H1 (cell line): ENCODE measurements at regions not wholly inside any gene's neighbourhood (a gene's known extent, or its start where the extent isn't known, plus 50 kb on each side); places are given as distances from the start of the nearest gene placed in this dataset.

Experiments
- CTCF ChIA-PET: fragments of 300-600 bp; sonication (Branson Sonifier 250); formaldehyde crosslinking; loops from one replicate; lab custom pipeline; 2021; ENCODE audit not compliant: partially characterized antibody; lab: Charles Lee
- POLR2A ChIA-PET: fragments of 300-600 bp; sonication (Branson Sonifier 250); formaldehyde crosslinking; loops from one replicate; lab custom pipeline; 2021; ENCODE audit warnings: inconsistent platforms; ENCODE audit not compliant: partially characterized antibody; lab: Charles Lee
- DNase-seq, 2 experiments: peaks; one replicate each; pipeline versions ENCODE4 v3.0.0 to v3.0.0-alpha.2; 2010 to 2022; ENCODE audit warnings: low spot score in 2 of 2, low read depth in 1 of 2, mixed read lengths in 1 of 2
- FAIRE-seq: peaks from 2 replicates; lab custom pipeline; 2011; peaks lifted over from hg19 to GRCh38; lab: Jason Lieb, UNC
- H2AFZ ChIP-seq: 2 replicates; pipeline ENCODE4 v1.8.1; 2012; ENCODE audit warnings: low read length, inconsistent platforms
- H2AK5ac ChIP-seq: 2 replicates; pipeline ENCODE4 v1.6.1; 2013; ENCODE audit warnings: low read depth, low read length
- H2BK120ac ChIP-seq: replicated peaks from 2 replicates; pipeline ENCODE3; 2013; ENCODE audit warnings: low read depth, low read length, inconsistent platforms
- H2BK12ac ChIP-seq: 2 replicates; pipeline ENCODE4 v1.6.1; 2013; ENCODE audit warnings: low read depth, low read length
- H2BK15ac ChIP-seq: 2 replicates; pipeline ENCODE4 v1.6.1; 2013; ENCODE audit warnings: low read length
- H2BK20ac ChIP-seq: 2 replicates; pipeline ENCODE4 v1.6.1; 2013; ENCODE audit warnings: low read length
- H2BK5ac ChIP-seq: 2 replicates; pipeline ENCODE4 v1.6.1; 2013; ENCODE audit warnings: low read depth, low read length
- H3K14ac ChIP-seq: 2 replicates; pipeline ENCODE4 v1.6.1; 2013; ENCODE audit warnings: inconsistent platforms; ENCODE audit not compliant: insufficient read length
- H3K18ac ChIP-seq: 2 replicates; pipeline ENCODE4 v1.6.1; 2013; ENCODE audit warnings: low read length; ENCODE audit errors: extremely low read depth
- H3K23ac ChIP-seq: 2 replicates; pipeline ENCODE4 v1.6.1; 2013; ENCODE audit warnings: inconsistent platforms; ENCODE audit not compliant: insufficient read length
- H3K23me2 ChIP-seq: 2 replicates; pipeline ENCODE4 v1.6.1; 2013; ENCODE audit warnings: low read depth, low read length
- H3K27ac ChIP-seq: 2 replicates; pipeline ENCODE4 v1.6.1; 2011; ENCODE audit warnings: low read depth, low read length, inconsistent platforms
- H3K27me3 ChIP-seq, 4 experiments: replicated peaks in 1 of 4; 1 replicate in 1 of 4; 2 replicates in 3 of 4; pipeline versions ENCODE4 v1.6.1 to v1.8.1; 2011 to 2013; ENCODE audit warnings: low read length in 3 of 4, mild to moderate bottlenecking in 3 of 4, inconsistent platforms in 2 of 4, mixed read lengths in 2 of 4, moderate library complexity in 1 of 4; ENCODE audit not compliant: control insufficient read depth in 3 of 4, insufficient read depth in 3 of 4; ENCODE audit errors: extremely low read depth in 1 of 4
- H3K36me3 ChIP-seq, 4 experiments: 2 replicates each; pipeline versions ENCODE4 v1.6.1 to v1.8.1; 2011 to 2013; ENCODE audit warnings: mild to moderate bottlenecking in 4 of 4, low read length in 3 of 4, moderate library complexity in 2 of 4, control low read depth in 1 of 4, inconsistent platforms in 1 of 4; ENCODE audit not compliant: insufficient read depth in 4 of 4, control insufficient read depth in 2 of 4
- H3K4ac ChIP-seq: replicated peaks from 2 replicates; pipeline ENCODE3; 2013; ENCODE audit warnings: low read length, low read depth, mixed read lengths, inconsistent platforms; ENCODE audit not compliant: insufficient read length
- H3K4me1 ChIP-seq, 4 experiments: replicated peaks in 1 of 4; 1 replicate in 1 of 4; 2 replicates in 3 of 4; pipeline versions ENCODE4 v1.6.1 to v1.8.1; 2011 to 2013; ENCODE audit warnings: low read length in 3 of 4, inconsistent platforms in 2 of 4, mixed read lengths in 1 of 4; ENCODE audit not compliant: insufficient read depth in 4 of 4, control insufficient read depth in 3 of 4
- H3K4me2 ChIP-seq, 2 experiments: 2 replicates each; pipeline versions ENCODE4 v1.6.1 to v1.8.1; 2011 to 2013; ENCODE audit warnings: low read depth in 2 of 2, low read length in 2 of 2, control low read depth in 1 of 2, inconsistent platforms in 1 of 2, mild to moderate bottlenecking in 1 of 2; ENCODE audit not compliant: insufficient read depth in 1 of 2
- H3K4me3 ChIP-seq, 4 experiments: fragments of 200-600, 300-600 bp in 1 of 4; sonication (generic), shearing (Covaris generic), sonication (Bioruptor Twin) in 1 of 4; 2 replicates each; pipeline versions ENCODE4 v1.5.1 to v1.8.1; 2011 to 2016; ENCODE audit warnings: low read length in 4 of 4, low read depth in 3 of 4, control low read depth in 2 of 4, inconsistent platforms in 2 of 4, mild to moderate bottlenecking in 2 of 4, mixed read lengths in 1 of 4, moderate library complexity in 1 of 4; ENCODE audit not compliant: insufficient read depth in 2 of 4; ENCODE audit errors: extremely low read depth in 1 of 4
- H3K56ac ChIP-seq: replicated peaks from 2 replicates; pipeline ENCODE3; 2013; ENCODE audit warnings: low read depth, mild to moderate bottlenecking, mixed read lengths, low read length, inconsistent platforms; ENCODE audit not compliant: insufficient read length
- H3K79me1 ChIP-seq: 2 replicates; pipeline ENCODE4 v1.6.1; 2013; ENCODE audit warnings: low read depth, low read length, control low read depth
- H3K79me2 ChIP-seq, 2 experiments: 2 replicates each; pipeline versions ENCODE4 v1.6.1 to v1.8.1; 2012 to 2013; ENCODE audit warnings: low read length in 2 of 2, mild to moderate bottlenecking in 2 of 2, inconsistent platforms in 1 of 2; ENCODE audit not compliant: insufficient read depth in 2 of 2, control insufficient read depth in 1 of 2
- H3K9ac ChIP-seq, 4 experiments: replicated peaks in 1 of 4; 1 replicate in 1 of 4; 2 replicates in 3 of 4; pipeline versions ENCODE4 v1.6.1 to v1.8.1; 2011 to 2013; ENCODE audit warnings: low read depth in 3 of 4, low read length in 3 of 4, control low read depth in 2 of 4, mild to moderate bottlenecking in 2 of 4, moderate library complexity in 2 of 4, inconsistent platforms in 1 of 4; ENCODE audit errors: extremely low read depth in 1 of 4
- H3K9me3 ChIP-seq, 2 experiments: 2 replicates each; pipeline versions ENCODE4 v1.6.1 to v1.8.1; 2012 to 2013; ENCODE audit warnings: mild to moderate bottlenecking in 2 of 2, moderate library complexity in 2 of 2, control low read depth in 1 of 2, inconsistent platforms in 1 of 2, low read depth in 1 of 2, low read length in 1 of 2, mixed read lengths in 1 of 2; ENCODE audit not compliant: insufficient read depth in 2 of 2
- H4K20me1 ChIP-seq, 2 experiments: replicated peaks in 1 of 2; 2 replicates each; pipeline versions ENCODE3 to v1.8.1; 2011 to 2013; ENCODE audit warnings: inconsistent platforms in 2 of 2, low read length in 2 of 2, mild to moderate bottlenecking in 1 of 2; ENCODE audit not compliant: insufficient read depth in 2 of 2, control insufficient read depth in 1 of 2
- H4K5ac ChIP-seq: 2 replicates; pipeline ENCODE4 v1.6.1; 2013; ENCODE audit warnings: low read length, low read depth, mixed read lengths, inconsistent platforms; ENCODE audit not compliant: insufficient read length
- H4K8ac ChIP-seq: 2 replicates; pipeline ENCODE4 v1.8.0; 2013; ENCODE audit warnings: mild to moderate bottlenecking, moderate library complexity, low read length, inconsistent platforms; ENCODE audit not compliant: insufficient read depth; ENCODE audit errors: extremely low read depth
- H4K91ac ChIP-seq: replicated peaks from 2 replicates; pipeline ENCODE3; 2013; ENCODE audit warnings: low read length, mixed read lengths, inconsistent platforms; ENCODE audit not compliant: insufficient read length
- BACH1 ChIP-seq: IDR thresholded peaks from 2 replicates; pipeline ENCODE4 v1.6.1; 2012; ENCODE audit warnings: low read length, improper control_type of control experiment
- CBX8 ChIP-seq: fragments of 300-800, 300-1000 bp; sonication (generic); IDR thresholded peaks from 2 replicates; pipeline ENCODE4 v1.7.1; 2016; ENCODE audit warnings: low read depth, low read length, borderline replicate concordance
- CHD2 ChIP-seq: IDR thresholded peaks from 2 replicates; pipeline ENCODE4 v1.6.1; 2012; ENCODE audit warnings: low read length, improper control_type of control experiment
- EP300 ChIP-seq, 2 experiments: IDR thresholded peaks; 1 replicate in 1 of 2; 2 replicates in 1 of 2; pipeline ENCODE4 v1.6.1; 2011 to 2012; ENCODE audit warnings: low read depth in 2 of 2, low read length in 2 of 2, mild to moderate bottlenecking in 2 of 2, borderline replicate concordance in 1 of 2, inconsistent platforms in 1 of 2, moderate library complexity in 1 of 2
- HDAC6 ChIP-seq: IDR thresholded peaks from one replicate; pipeline ENCODE4 v1.7.1; 2012; ENCODE audit warnings: low read depth, mild to moderate bottlenecking, inconsistent platforms, low read length, moderate library complexity
- KDM1A ChIP-seq: fragments of 200-600, 300-600 bp; sonication (generic); IDR thresholded peaks from 2 replicates; pipeline ENCODE4 v1.7.1; 2016; ENCODE audit warnings: mild to moderate bottlenecking, low read length, borderline replicate concordance
- KDM4A ChIP-seq: IDR thresholded peaks from one replicate; pipeline ENCODE4 v1.7.1; 2012; ENCODE audit warnings: low read depth, mild to moderate bottlenecking, moderate library complexity, low read length, inconsistent platforms; ENCODE audit not compliant: severe bottlenecking
- NANOG ChIP-seq: IDR thresholded peaks from 2 replicates; pipeline ENCODE4 v1.6.1; 2011; ENCODE audit warnings: low read length, low read depth, mild to moderate bottlenecking, inconsistent platforms; ENCODE audit not compliant: insufficient read depth, poor library complexity, severe bottlenecking
- RAD21 ChIP-seq, 2 experiments: IDR thresholded peaks in 1 of 2; conservative IDR thresholded peaks in 1 of 2; 2 replicates each; pipeline ENCODE4 v1.6.1; 2011; ENCODE audit warnings: low read depth in 2 of 2, low read length in 2 of 2, improper control_type of control experiment in 1 of 2, inconsistent platforms in 1 of 2, mild to moderate bottlenecking in 1 of 2, moderate library complexity in 1 of 2
- RFX5 ChIP-seq: IDR thresholded peaks from 2 replicates; pipeline ENCODE4 v1.6.1; 2011; ENCODE audit warnings: low read depth, low read length, improper control_type of control experiment, borderline replicate concordance
- YY1 ChIP-seq: IDR thresholded peaks from 2 replicates; pipeline ENCODE4 v1.6.1; 2011; ENCODE audit warnings: low read depth, mild to moderate bottlenecking, low read length
- WGBS, 2 experiments: shearing (Covaris generic) in 1 of 2; methylation state at CpG; one replicate each; pipeline versions ENCODE4 v1.1.6 to v1.1.7; 2013 to 2015; ENCODE audit warnings: low lambda C conversion rate in 2 of 2, mixed read lengths in 2 of 2, inconsistent platforms in 1 of 2, low coverage in 1 of 2, missing lambda C conversion rate in 1 of 2; ENCODE audit not compliant: insufficient replicate concordance in 2 of 2, insufficient coverage in 1 of 2, insufficient read length in 1 of 2; ENCODE audit errors: extremely low coverage in 1 of 2, missing lambda C conversion rate in 1 of 2; 5-methylcytosine and 5-hydroxymethylcytosine counted together
- TF ChIP-seq, protein P1 (sequence below), 3 experiments: IDR thresholded peaks; 1 replicate in 2 of 3; 2 replicates in 1 of 3; pipeline versions ENCODE4 v1.5.1 to v1.6.1; 2011; ENCODE audit warnings: low read length in 3 of 3, mild to moderate bottlenecking in 3 of 3, inconsistent platforms in 2 of 3, low read depth in 1 of 3, moderate library complexity in 1 of 3; ENCODE audit not compliant: insufficient read depth in 1 of 3; ENCODE audit errors: control extremely low read depth in 1 of 3

DNA sequence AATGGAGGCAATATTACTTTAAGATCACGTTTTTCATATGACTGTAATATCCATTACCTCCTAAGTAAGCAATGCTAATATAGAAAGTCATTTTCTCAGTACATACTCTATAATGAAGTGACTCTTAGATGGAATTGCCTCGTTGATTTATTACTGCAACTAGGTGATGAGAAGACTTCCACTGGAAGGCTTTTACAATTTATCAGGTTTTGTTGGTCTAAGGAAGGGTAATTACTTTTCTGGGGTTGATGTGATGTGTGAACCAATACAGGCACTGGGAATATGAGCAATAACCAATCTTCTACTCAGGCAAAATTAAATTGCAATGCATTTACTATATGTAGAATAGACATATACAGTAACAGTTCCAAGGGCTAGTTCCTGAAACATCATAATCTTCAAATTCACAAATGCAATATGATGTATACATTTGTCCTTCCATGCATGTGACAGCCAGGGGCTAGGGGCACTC, 635.0 kb downstream of the QKI start:
- Histone ChIP-seq H3K9me3 (no peaks in the 10 kb centered on the region), H3K79me2 (no peaks in the 10 kb centered on the region), H2BK15ac (no peak overlapping the region), H4K20me1 (no peaks in the 10 kb centered on the region), H4K91ac (no peak overlapping the region), H3K79me1 (no peaks in the 10 kb centered on the region), H3K4me2 (no peak overlapping the region), H2BK5ac (no peak overlapping the region), H2BK20ac (no peak overlapping the region), H3K23me2 (no peaks in the 10 kb centered on the region), H3K36me3 (no peaks in the 10 kb centered on the region), H3K27me3 (no peaks in the 10 kb centered on the region), H3K23ac (no peak overlapping the region), H3K14ac (no peak overlapping the region), H2BK12ac (no peak overlapping the region), H3K4me3 (no peak overlapping the region), H4K8ac (no peak overlapping the region), H2AK5ac (no peak overlapping the region), H2BK120ac (no peak overlapping the region), H3K18ac (no peak overlapping the region), H3K56ac (no peak overlapping the region), H3K9ac (no peak overlapping the region), H3K27ac (no peak overlapping the region), H3K4ac (no peak overlapping the region), H2AFZ (no peak overlapping the region), H4K5ac (no peak overlapping the region), H3K4me1 (no peaks in the 10 kb centered on the region)
- FAIRE-seq (no peak), DNase-seq (no peak)
- ChIA-PET POLR2A (no interaction called here), CTCF (no interaction called here)
- WGBS, 2 experiments: 65% methylated on average over 2 of the region's 2 CpGs; no CpG with 5 or more reads in 1 of the 2 experiments
- TF ChIP-seq YY1 (no peak), BACH1 (no peak), RFX5 (no peak), NANOG (no peak), RAD21 (IDR thresholded peaks at IDR 0.05 in 1 of 2, conservative IDR thresholded peaks at IDR 0.05 in 1 of 2; ENCODE audit: low read depth in 2 of 2, low read length in 2 of 2) (no peak), KDM4A (no peak), EP300 (IDR thresholded peaks at IDR 0.05; ENCODE audit: borderline replicate concordance in 1 of 2, low read depth in 2 of 2, low read length in 2 of 2) (no peak), CHD2 (no peak), KDM1A (no peak), HDAC6 (no peak), CBX8 (no peak)
- TF ChIP-seq, protein P1, sequence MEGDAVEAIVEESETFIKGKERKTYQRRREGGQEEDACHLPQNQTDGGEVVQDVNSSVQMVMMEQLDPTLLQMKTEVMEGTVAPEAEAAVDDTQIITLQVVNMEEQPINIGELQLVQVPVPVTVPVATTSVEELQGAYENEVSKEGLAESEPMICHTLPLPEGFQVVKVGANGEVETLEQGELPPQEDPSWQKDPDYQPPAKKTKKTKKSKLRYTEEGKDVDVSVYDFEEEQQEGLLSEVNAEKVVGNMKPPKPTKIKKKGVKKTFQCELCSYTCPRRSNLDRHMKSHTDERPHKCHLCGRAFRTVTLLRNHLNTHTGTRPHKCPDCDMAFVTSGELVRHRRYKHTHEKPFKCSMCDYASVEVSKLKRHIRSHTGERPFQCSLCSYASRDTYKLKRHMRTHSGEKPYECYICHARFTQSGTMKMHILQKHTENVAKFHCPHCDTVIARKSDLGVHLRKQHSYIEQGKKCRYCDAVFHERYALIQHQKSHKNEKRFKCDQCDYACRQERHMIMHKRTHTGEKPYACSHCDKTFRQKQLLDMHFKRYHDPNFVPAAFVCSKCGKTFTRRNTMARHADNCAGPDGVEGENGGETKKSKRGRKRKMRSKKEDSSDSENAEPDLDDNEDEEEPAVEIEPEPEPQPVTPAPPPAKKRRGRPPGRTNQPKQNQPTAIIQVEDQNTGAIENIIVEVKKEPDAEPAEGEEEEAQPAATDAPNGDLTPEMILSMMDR (IDR thresholded peaks at IDR 0.05; ENCODE audit: control extremely low read depth in 1 of 3, insufficient read depth in 1 of 3, low read depth in 1 of 3, low read length in 3 of 3): no peak
